SIG-M5 (cell line): ENCODE measurements at regions not wholly inside any gene's neighbourhood (a gene's known extent, or its start where the extent isn't known, plus 50 kb on each side); places are given as distances from the start of the nearest gene placed in this dataset.
"Not testable (repeated sequence)": the region's sequence is repeated elsewhere in the genome, so short reads cannot be mapped to it uniquely, and the experiment has no call there.

Experiments
- DNase-seq: peaks from one replicate; lab custom pipeline; 2025; lab: John Stamatoyannopoulos, UW

DNA sequence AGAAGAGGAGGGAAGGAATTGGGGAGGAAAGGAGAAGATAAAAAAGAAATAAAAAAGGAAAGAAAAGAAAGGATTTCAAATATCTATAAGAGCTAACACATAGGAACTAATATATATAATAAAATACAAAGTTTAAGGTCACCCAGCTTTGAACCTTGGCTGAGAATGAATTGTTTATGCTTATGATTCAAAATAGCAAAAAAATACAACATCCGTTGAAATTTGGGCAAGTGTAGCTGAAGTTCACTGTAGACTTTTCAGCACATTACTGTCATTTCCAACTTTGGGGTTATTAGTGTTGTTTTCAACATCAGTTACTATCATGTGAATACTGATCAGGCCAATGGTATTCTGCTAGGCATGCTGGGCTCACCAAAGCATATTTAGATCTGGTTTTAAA lies 395.2 kb upstream of the INTU start:
- no peak for DNase-seq

DNA sequence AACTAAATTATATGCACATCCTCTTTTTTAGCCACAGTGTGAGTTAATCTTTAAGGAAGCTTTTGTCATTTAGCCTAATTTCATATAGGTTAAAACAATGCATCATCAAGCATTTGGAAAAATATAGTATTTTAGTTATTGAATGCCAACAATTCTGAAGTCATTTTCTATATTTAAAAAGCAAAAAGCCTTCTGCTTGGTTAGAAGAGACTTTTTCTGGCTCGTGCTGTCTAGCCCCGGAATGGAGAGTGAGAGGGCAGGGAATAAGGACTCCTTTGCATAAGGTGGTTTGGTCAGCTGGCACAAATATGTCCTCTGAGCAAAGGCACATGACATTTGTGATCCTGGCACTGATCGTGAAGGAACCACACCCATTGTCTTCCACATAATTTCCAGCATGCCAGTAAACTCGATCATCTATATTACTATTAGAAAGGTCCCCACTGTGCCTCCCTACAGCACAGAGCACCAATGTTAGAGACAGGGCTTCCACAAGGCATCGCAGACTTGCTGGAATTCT lies 393.7 kb upstream of the INTU start:
- no peak for DNase-seq

DNA sequence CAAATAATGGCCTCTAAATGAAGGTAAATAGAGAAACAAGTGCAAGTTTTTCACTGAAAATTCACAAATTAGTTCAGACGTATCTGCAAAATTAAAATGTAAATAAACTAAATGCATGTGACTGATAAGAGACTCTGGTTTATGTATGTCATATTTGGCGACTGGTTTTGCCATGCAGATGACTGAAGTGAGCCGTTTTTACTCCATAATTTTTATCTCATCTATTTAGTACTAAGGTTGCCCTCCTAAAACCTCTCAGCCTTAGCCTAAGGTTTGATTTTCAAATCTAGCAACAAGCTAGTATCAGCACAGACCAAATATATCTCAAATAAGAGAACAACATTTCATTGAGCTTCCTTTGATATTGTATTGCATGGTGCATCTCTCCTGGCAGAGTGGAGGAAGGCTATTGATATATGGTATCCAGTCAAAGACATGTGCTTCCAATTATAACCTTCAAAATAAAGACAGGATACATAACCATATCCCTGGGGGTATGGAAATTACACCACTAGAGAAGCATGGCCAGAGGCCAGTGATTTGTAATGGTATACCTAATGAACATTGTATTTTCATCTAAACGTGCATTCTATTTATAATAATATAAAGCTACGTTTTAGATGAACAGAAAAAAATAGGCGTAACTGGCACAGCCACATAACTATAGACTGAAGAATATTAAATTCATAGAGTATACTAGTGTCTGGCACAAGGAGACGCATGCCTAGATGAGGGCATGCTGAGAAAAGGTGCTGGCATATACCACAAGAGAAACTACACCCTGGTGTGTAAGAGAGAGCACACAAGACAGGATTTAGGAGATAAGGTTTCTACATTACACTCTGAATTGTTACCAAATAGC lies 392.6 kb upstream of the INTU start:
- no peak for DNase-seq

DNA sequence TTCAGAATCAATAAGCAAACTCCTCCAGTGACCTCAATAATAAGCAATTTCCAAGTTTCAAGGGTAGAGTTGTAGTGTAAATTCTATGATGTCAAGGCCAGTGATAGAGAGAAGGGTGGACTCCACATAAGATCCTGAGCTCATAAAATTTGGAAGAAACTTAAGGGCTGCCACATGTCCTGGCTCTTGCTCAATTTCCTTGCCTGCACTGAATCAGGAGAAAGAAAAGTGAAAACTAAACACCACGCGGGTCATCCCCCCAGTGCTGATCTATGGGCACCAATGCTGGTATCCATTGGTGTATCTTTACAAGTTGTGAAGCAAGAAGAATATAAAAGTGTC lies 392.0 kb upstream of the INTU start:
- DNase-seq, result no peak

DNA sequence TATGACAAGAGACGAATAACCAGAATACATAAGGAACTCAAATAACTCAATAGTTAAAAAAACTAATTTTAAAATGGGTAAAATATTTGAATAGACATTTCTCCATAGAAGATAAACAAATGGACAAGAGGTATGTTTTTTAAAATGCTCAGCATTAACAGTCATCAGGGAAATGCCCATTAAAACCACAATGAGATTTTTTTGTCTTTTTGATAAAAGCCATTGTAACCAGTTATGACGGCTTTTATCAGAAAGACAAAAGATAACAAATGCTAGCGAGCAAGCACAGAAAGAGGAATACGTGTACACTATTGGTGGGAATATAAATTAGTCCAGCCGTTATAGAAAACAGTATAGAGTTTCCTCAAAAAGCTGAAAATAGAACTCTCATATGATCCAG lies 388.2 kb upstream of the INTU start:
- no peak for DNase-seq

DNA sequence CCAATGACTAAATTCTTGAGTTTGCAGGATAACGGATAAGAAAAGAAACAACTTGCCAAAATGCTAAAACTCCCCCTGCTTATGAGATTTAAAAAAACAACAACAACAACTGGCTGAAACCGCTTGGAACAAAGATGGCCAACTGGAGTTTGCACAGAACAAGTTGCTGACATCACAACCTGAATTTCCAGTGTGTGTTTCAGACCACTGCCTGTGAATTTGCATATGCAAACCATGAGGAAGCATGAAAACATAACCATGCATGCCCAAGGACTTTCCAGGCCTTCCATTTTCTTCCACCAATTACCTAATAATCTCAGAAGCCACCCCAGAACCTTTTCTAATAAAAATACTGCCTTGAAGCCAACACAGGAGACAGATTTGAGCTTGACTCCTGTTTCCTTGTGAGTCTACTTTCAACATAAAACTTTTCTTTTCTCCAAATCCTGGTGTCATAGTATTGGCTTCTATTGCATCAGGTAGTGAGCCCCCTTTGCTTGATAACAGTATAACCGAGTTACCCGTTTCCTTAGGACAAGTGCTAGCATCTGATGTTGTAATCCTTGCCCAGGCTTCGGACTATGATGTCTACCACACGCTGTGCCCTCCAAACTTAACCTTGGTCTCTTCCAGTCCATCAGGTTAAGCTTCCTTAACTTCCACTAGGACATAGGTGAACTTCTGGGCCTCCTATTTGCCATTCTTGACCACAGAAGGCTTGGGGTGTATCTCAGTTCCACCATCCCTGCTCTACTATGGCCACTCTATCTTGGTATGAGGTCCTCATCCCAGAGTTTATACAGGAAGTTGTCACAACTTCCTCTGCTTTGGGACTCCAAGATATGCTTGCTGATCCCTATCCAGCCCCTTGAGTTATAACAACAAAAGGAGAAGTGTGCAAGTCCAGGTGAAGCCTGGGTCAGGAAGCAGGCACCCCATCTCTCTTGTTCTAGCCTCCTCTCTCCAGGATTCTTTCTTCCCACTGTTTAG lies 385.5 kb upstream of the INTU start:
- no peak for DNase-seq

DNA sequence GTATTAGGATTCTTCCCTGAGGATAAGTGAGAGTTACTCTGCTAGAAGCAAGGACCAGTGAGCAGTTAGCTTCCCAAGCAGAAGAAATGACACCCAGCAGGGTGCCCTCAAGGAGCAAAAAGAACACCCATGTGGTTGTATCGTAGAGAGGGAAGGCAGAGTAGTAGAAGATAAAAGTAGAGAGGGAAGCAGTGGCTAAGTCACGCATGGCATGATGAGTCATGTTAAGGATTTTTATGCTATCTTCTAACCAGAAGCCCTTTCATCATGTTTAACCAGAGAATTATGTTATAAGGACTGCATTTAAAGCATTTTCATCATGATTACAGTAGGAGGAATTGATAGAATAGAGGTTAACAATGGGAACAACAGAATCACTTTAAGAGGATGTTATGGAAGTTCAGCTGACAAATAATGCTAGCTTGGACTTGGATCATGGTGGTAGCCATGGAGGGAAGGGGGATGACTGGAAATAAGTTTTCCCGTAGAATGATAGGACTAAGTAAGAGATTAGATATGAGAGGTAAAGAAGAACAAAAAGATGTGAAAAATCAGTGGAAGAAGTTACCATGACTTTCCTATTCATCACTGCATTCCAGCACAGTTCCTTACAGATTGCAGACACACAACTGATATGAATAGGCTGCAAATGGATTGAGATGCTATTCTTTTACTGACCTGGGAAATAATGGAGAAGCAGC lies 383.5 kb upstream of the INTU start:
- peak; percentile 36 for DNase-seq

DNA sequence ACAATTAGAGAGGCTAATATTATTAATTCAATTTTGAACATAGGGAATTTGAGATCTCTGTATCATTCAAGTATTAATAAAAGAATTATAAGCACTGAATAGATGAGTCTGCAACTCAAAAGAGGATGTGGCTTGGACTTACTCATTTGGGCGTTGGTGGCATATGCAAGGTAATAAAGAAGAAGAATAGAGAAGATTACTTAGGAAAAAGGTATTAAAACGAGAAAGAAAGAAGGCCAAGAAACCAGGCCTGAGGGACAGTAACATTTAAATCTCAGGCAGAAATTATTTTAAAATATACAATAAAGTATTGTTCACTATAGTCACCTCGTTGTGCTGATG lies 383.0 kb upstream of the INTU start:
- DNase-seq, result no peak

DNA sequence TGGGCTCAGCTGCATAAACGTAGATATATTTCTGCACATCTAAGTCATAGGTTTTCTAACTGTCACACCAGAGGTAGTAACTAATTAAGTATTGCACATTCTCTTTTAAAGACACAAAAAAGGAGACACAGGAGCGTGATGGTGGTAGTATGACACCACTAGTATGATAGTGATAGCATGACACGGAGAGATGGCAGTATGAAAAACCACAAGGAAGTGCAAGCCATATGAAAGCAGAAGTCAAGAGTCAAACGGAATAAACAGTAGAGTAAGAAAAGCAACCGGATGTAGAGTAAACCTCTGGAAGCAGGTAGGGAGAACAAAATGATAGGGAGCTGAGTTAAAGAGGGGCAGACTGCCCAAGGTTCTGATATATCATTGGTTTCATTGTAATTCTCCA lies 382.2 kb upstream of the INTU start:
- peak; percentile 84 for DNase-seq

DNA sequence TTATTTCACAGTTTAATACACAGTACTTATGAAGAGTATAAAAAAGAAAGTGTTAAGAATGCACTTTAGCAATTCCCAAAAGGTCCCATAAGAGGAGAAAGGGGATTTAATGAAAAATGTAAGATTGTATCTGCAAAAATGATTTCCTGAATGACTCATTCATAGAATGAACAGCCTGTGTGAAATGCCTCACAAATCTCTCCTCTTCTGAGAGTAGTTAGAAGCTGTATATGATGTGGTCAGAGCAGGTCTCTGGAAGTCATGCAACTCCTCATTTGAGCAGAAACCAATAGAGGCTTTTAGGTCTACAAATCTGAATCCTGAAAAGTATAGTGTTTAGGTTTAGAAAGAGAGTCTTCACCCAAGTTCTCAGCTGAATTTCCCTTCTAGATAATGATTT lies 381.3 kb upstream of the INTU start:
- DNase-seq, result no peak

DNA sequence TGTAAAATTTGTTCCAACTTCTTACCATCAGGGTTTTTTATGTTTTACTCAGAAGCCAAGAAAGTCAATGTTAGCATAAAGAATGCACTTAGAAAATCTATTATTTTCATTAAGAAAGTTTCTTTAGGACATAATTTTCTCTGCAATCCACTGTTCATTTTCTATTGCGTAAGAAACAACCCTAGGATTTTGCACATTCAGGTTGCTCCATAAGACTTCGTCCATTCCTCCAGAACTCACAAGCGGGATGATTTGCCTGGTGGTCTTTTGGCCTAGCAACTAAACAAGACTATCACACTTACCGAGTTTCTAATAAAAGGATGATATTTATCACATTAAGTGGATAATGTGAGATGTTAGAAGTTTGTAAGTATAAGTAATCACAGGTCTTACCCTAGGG lies 376.3 kb upstream of the INTU start:
- no peak for DNase-seq

DNA sequence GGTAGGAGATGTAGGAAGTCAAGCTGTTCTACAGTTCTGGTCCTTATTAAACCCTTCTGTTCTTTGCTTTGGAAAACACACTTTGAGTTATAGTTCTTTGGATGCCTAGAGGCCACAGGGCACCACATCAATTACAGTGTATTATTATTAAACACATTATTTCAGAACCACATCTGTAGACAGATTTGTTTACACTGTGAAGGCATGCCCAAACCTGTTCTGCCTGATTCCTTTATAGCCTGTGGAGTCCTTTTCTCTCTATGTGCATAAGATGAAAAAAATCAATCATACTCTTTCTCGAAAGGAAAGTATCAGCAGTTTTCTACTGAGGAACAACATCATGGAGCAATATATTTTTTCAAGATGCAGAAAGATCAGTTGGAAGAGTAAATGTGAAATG lies 371.3 kb upstream of the INTU start:
- no peak for DNase-seq

DNA sequence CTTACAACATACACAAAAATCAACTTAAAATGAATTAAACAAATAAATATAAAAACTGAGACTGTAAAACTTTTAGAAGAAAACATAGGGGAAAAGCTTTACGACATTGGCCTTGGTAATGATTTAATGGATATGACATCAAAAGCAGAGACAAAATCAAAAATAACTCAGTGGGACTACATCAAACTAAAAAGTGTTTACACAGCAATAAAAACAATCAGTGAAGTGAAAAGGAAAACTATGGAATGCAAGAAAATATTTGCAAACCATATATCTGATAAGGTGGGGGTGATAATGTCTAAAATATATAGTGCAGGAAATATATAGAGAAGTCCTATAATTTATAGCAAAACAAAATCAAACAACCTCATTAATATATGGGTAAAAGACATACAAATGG lies 364.4 kb upstream of the INTU start:
- DNase-seq, result no peak

DNA sequence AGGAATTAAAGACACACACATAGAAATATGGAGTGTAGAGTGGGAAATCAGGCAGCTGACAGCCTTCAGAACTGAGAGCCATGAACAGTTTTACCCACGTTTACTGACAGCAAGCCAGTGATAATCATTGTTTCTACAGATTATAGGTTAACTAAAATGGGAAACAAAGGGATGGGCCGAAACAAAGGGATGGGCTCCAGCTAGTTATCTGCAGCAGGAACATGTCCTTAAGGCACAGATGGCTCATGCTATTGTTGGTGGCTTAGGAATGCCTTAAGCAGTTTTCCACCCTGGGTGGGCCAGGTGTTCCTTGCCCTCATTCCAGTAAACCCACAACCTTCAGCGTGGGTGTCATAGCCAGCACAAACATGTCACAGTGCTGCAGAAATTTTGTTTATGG lies 355.7 kb upstream of the INTU start:
- DNase-seq, result not testable (repeated sequence)

DNA sequence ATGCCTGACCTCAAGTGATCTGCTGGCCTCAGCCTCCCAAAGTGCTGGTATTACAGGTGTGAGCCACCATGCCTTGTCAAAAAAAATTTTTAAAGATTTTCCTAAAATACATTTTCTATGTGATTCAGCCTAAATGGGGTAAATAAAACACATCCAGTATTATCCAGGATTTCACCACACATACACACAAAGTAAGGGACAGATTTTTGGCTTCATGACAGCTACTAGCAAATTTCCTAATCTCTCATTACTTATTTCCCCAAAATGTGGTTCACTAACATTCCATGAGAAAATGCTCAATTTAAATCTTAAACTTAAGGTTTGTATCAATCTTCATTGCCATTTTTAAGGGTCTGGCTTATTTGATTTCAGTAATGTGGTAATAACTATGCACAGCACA lies 348.5 kb upstream of the INTU start:
- DNase-seq, result no peak

DNA sequence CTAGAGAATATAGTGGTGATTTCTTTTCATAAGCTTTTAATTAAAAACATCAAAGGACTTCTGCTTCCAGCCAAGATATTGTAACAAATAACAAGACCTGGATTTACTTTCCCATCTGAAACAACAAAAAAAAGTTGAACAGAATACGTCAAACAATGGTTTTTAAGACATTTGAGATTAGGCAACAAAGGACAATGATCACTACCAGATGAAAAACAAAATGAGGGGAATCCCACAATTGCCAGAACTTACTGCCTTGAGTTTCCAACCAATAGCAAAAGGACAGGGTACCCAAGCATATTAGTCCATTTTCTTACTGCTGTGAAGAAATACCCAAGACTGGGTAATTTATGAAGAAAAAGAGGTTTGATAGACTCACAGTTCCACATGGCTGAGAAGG lies 341.4 kb upstream of the INTU start:
- no peak for DNase-seq

DNA sequence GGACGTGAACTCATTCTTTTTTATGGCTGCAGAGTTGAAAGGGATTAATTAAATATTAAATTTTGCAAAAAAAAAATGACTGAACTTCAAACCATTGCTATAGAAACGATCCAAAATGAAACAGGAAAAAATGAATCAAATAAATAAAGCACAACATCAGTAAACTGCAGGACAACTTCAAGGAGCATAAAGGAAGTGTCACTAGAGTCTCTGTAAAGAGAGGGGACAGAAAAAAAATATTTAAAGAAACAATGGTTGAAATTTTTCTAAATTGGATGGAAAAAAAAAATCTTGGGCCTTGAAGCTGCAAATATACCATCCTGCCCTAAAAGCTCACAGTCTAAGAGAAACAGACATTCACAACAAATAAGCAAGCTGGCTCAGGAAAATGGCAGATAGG lies 339.3 kb upstream of the INTU start:
- no peak for DNase-seq

DNA sequence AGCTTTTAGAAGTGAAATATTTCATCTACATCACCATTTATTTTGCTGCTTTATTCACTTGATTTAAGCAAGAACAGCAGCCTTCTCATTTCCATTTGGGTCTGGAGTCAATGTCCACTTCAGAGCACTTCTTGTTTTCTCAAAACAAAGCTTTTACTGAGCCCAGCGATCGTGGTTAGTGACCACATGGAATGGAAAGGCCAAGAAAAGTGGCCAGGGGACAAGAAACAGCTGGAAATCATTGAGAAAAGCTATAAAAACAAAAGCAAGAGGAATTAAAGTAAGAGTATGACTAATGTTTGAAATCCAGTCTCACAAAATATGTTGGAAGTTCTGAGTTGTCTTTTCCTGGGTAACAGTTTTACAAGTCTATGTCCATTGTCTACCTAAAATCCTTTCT lies 328.4 kb upstream of the INTU start:
- no peak for DNase-seq

DNA sequence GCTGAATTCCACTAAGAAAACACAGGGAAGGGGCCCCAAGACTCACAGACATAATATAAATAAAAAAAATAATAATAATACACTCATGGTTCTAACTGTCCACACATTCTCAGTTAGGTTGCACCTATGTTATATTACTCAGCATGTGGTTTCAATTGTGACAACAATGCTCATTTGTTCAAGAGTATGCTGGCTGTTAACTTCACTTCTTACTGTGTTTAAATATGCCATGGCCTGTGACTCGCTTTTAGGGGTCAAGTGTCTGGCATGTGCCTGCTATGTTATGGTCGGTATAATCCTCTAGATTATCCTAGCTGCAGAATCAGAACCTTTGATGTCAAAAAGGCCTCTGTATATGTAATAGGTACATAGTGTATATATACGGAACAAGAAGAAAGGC lies 324.8 kb upstream of the INTU start:
- no peak for DNase-seq

DNA sequence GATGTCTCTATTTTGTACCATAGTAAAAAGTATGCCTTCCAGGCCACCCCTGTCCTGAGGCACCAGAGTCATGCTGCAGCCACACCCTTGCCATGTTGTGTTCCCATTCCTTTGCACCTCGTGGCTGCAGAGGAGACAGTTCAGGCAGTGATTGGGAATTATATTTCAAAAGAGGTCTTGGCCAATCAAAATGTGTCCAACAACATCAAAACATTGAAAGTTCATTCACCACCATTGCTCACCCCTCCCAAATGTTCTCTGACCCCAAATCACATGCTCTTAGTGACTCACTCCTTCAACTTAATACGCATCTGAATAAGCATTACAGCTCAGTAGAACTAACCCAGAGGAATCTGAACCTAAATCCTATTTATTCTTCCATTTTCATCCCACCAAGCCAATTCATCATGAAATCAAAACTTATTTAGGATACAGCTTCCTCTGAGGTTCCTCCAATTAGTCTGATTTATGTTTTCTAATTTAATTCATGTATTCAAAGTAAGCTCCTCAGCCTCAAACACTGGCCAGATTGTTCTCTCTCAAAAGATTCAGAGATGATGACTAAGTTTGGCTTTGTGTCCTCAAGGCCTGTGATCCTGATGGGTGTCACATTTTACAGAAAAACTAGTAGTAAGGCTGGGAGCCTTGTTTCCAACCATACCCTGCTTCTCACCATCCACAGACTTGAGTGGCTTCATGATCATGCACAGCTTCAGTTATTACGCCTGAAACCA lies 323.2 kb upstream of the INTU start:
- DNase-seq, result no peak

DNA sequence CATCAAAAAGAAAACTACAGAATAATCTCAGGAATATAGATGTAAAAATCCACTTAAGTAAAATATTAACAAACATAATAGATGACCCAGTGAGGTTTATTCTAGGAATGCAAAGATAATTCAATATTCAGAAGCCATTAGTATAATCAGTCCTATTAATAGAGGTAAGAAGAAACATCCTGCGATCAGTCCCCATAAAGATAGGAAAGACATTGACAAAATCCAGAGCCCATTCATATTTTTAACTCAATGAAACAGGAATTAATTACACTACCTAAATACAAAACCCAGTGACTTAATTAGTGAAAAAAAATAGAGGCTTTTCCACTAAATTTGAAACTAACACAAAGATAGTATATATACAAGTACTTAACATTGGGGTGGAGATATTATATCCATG lies 321.4 kb upstream of the INTU start:
- DNase-seq, result no peak

DNA sequence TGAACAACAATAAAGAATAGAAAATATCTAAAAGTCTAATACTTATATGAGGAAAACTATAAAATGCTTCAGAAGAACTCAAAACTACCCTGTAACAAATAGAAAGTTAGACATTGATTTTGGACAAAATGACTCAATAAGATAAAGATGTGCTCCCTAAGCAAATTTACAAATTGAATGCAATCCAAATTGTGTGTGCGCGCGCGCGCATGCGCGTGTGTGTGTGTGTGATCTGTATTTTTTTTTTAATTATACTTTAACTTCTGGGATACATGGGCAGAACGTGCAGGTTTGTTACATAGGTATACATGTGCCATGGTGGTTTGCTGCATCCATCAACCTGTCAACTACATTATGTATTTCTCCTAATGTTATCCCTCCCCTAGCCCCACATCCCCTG lies 320.8 kb upstream of the INTU start:
- DNase-seq, result no peak
